Retinal pigment epithelial cell (primary cell): ENCODE measurements at regions not wholly inside any gene's neighbourhood (a gene's known extent, or its start where the extent isn't known, plus 50 kb on each side); places are given as distances from the start of the nearest gene placed in this dataset.
"Not testable (repeated sequence)": the region's sequence is repeated elsewhere in the genome, so short reads cannot be mapped to it uniquely, and the experiment has no call there.

Source experiments
- DNase-seq: peaks from one replicate; pipeline ENCODE4 v3.0.0-alpha.2; 2010; ENCODE audit warnings: low read depth
- H3K4me3 ChIP-seq: 2 replicates; pipeline ENCODE4 v1.5.1; 2011; ENCODE audit warnings: mild to moderate bottlenecking, low read length, control low read depth, moderate library complexity
- CTCF ChIP-seq: conservative IDR thresholded peaks from 2 replicates; pipeline ENCODE4 v1.5.1; 2011; ENCODE audit warnings: low read depth, low read length, control low read depth, inconsistent platforms

DNA sequence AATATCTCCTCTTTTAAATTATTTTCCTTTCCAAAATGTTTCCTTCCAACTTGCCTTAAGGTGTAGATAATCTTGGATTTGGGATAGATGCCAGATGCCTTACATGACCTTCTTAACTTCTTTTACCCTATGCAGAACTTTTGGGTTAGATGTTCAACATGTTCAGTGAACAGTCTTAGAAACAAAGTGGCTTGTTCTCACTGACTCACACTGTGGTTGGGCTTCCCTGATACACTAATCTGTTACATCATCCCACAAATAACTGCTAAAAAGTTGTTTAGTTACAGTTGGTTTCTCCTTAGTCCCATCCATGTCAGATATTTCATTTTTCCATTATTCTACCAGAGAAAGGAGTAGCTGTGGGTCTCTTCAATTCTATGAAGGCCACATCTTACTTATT is 2638.2 kb downstream of the PCDH9 start:
- H3K4me3 ChIP-seq, result no peak overlapping the region
- TF ChIP-seq CTCF, result no peak
- DNase-seq, result peak; percentile 15

DNA sequence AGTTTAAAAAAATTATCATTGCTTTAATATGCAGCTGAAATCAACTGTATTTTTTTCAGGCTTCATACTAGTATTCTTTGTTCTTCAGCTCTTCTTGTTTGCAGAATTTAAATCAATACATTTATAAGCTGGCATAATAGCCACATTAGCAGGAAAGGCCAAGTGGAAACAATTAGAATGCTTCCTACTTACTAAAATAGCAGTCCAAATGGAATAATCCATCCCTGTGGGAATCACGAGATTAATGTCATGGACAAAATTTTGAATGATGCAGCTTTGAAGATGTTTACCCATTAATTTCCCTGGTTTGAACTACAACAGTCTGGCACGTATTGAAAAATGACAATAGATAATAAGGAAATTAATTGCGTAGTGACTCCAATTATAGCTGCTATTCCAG is 2650.8 kb downstream of the PCDH9 start:
- TF ChIP-seq CTCF, result no peak
- no peak overlapping the region for H3K4me3 ChIP-seq
- no peak for DNase-seq

GRCh38 chr13:64568748-64569147 is 2661.4 kb downstream of the PCDH9 start:
- TF ChIP-seq CTCF, result no peak
- no peak for DNase-seq
- no peak overlapping the region for H3K4me3 ChIP-seq

GRCh38 chr13:64558031-64558430 is 2672.1 kb downstream of the PCDH9 start:
- not testable (repeated sequence) for DNase-seq, H3K4me3 ChIP-seq

DNA sequence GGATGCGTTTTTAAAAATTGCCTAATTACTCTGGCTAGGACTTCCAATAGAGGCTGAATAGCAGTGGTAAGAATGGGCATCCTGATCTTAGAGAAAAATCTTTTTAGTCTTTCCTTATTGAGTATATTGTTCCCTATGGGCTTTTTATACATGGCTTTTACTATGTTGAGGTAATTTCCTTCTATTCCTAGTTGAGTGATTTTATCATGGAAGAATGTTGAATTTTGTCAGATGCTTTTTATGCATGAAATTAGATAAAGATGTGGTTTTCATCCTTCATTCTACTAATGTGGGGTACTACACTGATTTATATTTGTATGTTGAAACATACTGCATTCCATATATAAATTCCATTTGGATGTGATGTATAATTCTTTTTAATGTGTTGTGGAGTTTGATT is 2673.8 kb downstream of the PCDH9 start:
- DNase-seq, result no peak
- no peak overlapping the region for H3K4me3 ChIP-seq
- no peak for TF ChIP-seq CTCF

- no peak for TF ChIP-seq CTCF
- DNase-seq, result no peak
- H3K4me3 ChIP-seq, result no peak overlapping the region
These were observed 2676.6 kb downstream of the PCDH9 start for GRCh38 chr13:64553411-64554129.

DNA sequence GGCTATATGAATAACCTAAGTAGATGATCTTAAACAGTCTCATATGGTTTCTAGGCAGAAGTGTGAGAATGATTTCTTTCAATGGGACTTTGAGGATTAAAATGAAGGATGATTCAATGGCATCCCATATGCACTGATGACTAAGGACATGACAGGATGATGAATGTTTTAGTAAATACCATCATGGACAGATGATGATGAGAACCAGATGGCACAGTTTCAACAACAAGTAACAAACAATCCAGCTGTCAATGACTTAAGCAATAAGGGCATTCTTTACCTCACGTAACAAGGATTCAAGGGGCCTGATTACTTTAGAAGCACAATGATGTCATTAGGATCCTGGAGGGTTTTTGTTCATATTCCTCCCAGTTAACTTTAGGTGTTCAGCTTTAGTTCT is 2678.4 kb downstream of the PCDH9 start:
- H3K4me3 ChIP-seq, result no peak overlapping the region
- DNase-seq, result no peak
- TF ChIP-seq CTCF, result no peak

GRCh38 chr13:64546371-64546770 is 2683.8 kb downstream of the PCDH9 start:
- DNase-seq, result no peak
- no peak for TF ChIP-seq CTCF

More at GRCh38 chr13:64546371-64546770, 2683.8 kb downstream of the PCDH9 start:
- H3K4me3 ChIP-seq, result no peak overlapping the region
